Lower lobe of right lung (tissue), 2 donors: ENCODE measurements at regions not wholly inside any gene's neighbourhood (a gene's known extent, or its start where the extent isn't known, plus 50 kb on each side); places are given as distances from the start of the nearest gene placed in this dataset.

Source experiments
- ATAC-seq, 2 donors: fragments of 200-7000 bp; cut with Tn5 transposase; one replicate each; pipeline ENCODE4 v1.9.1; 2020 to 2022; ENCODE audit warnings: mild to moderate bottlenecking in 2 of 2, moderate library complexity in 2 of 2
- DNase-seq: peaks from one replicate; pipeline ENCODE4 v3.0.0-alpha.2; 2020
- H3K27ac ChIP-seq: fragments of 200-600 bp; one replicate; pipeline ENCODE4 v1.8.0; 2022
- H3K27me3 ChIP-seq: fragments of 200-600 bp; one replicate; pipeline ENCODE4 v1.8.0; 2022; ENCODE audit warnings: low read depth
- H3K36me3 ChIP-seq: fragments of 200-600 bp; one replicate; pipeline ENCODE4 v1.8.0; 2022; ENCODE audit warnings: mild to moderate bottlenecking
- H3K4me1 ChIP-seq: fragments of 200-600 bp; one replicate; pipeline ENCODE4 v1.8.0; 2022
- H3K4me3 ChIP-seq: fragments of 200-600 bp; one replicate; pipeline ENCODE4 v1.8.0; 2022; ENCODE audit warnings: mild to moderate bottlenecking
- H3K9me3 ChIP-seq: fragments of 200-600 bp; one replicate; pipeline ENCODE4 v1.8.0; 2022
- CTCF ChIP-seq: fragments of 200-600 bp; IDR thresholded peaks from one replicate; pipeline ENCODE4 v1.8.0; 2022; ENCODE audit warnings: antibody characterized with exemption, mild to moderate bottlenecking
- intact Hi-C: fragments of 100-400 bp; cut with DNase I; formaldehyde crosslinking; loops from one replicate; pipeline ENCODE4 v1.11.0; 2022
- donor health status: DM: no; HTN: yes; CAD: no; lungs with severe emphysema.

GRCh38 chr20:23249541-23249940, 101.0 kb upstream of the NXT1 start:
- intact Hi-C loops = no loop called here
- ATAC-seq = no peak
- H3K27me3 ChIP-seq = no peaks in the 10 kb centered on the region

GRCh38 chr20:23248461-23248882, 102.1 kb upstream of the NXT1 start:
- Histone ChIP-seq H3K4me3 (no peak overlapping the region), H3K36me3 (no peaks in the 10 kb centered on the region)
- intact Hi-C loops = no loop called here

More at GRCh38 chr20:23249541-23249940, 101.0 kb upstream of the NXT1 start:
- Histone ChIP-seq H3K4me3 (no peak overlapping the region), H3K9me3 (no peaks in the 10 kb centered on the region), H3K36me3 (no peaks in the 10 kb centered on the region), H3K27ac (no peak overlapping the region), H3K4me1 (peaks cover 18% of the 10 kb centered on the region)
- DNase-seq = no peak
- no peak for TF ChIP-seq CTCF

GRCh38 chr20:23246717-23247664, 103.6 kb upstream of the NXT1 start:
- H3K27me3 ChIP-seq = no peaks in the 10 kb centered on the region
- H3K27ac ChIP-seq = peak overlapping the region; percentile 1
- no peak for TF ChIP-seq CTCF
- ATAC-seq = peak in 1 of 2 donors; percentile 25
- no peaks in the 10 kb centered on the region for H3K36me3 ChIP-seq
- no peak overlapping the region for H3K4me3 ChIP-seq
- H3K9me3 ChIP-seq = no peaks in the 10 kb centered on the region
- peaks cover 18% of the 10 kb centered on the region for H3K4me1 ChIP-seq
- intact Hi-C loops = no loop called here
- DNase-seq = no peak

More at GRCh38 chr20:23248461-23248882, 102.1 kb upstream of the NXT1 start:
- no peaks in the 10 kb centered on the region for H3K9me3 ChIP-seq
- H3K27ac ChIP-seq = no peak overlapping the region
- DNase-seq (no peak), ATAC-seq (no peak)
- peaks cover 18% of the 10 kb centered on the region for H3K4me1 ChIP-seq
- H3K27me3 ChIP-seq = no peaks in the 10 kb centered on the region
- no peak for TF ChIP-seq CTCF

GRCh38 chr20:23245553-23246181, 104.9 kb upstream of the NXT1 start:
- H3K4me3 ChIP-seq = no peak overlapping the region
- DNase-seq = peak; percentile 79
- peak; percentile 85 to 86 for ATAC-seq
- no peaks in the 10 kb centered on the region for H3K9me3 ChIP-seq
- H3K36me3 ChIP-seq = no peaks in the 10 kb centered on the region
- H3K27ac ChIP-seq = no peak overlapping the region
- no peaks in the 10 kb centered on the region for H3K27me3 ChIP-seq
- peaks cover 18% of the 10 kb centered on the region for H3K4me1 ChIP-seq
- intact Hi-C loops = no loop called here
- TF ChIP-seq CTCF = peak; percentile 59

GRCh38 chr20:23244916-23245552, 105.6 kb upstream of the NXT1 start:
- Histone ChIP-seq H3K9me3 (no peaks in the 10 kb centered on the region), H3K4me3 (no peak overlapping the region), H3K4me1 (peaks cover 18% of the 10 kb centered on the region), H3K36me3 (no peaks in the 10 kb centered on the region), H3K27ac (no peak overlapping the region), H3K27me3 (no peaks in the 10 kb centered on the region)
- DNase-seq (no peak), ATAC-seq (no peak)
- intact Hi-C loops = no loop called here
- TF ChIP-seq CTCF = no peak
